ENCODE measurements at regions not wholly inside any gene's neighbourhood (a gene's known extent, or its start where the extent isn't known, plus 50 kb on each side); places are given as distances from the start of the nearest gene placed in this dataset.

GRCh38 chr6:80468398-80468797, 361.9 kb downstream of the BCKDHB start:
- intact Hi-C loops (cut with DNase I): no loop called here
- H3K27me3 ChIP-seq: no peaks in the 10 kb centered on the region
- no peak overlapping the region for H3K4me3 ChIP-seq
- no peak overlapping the region for H3K9ac ChIP-seq (ENCODE audit: low read depth in 2 of 2, low read length in 2 of 2)
- TF ChIP-seq CTCF (IDR thresholded peaks at IDR 0.05): no peak
- H3K9me3 ChIP-seq: no peaks in the 10 kb centered on the region
- H3K4me1 ChIP-seq: no peaks in the 10 kb centered on the region
- no peak overlapping the region for H3K27ac ChIP-seq
- no peaks in the 10 kb centered on the region for H3K36me3 ChIP-seq
- DNase-seq: no peak

- H3K27ac ChIP-seq: no peak overlapping the region
- no peak for TF ChIP-seq CTCF (IDR thresholded peaks at IDR 0.05)
- H3K9ac ChIP-seq (ENCODE audit: low read depth in 2 of 2, low read length in 2 of 2): no peak overlapping the region
- intact Hi-C loops (cut with DNase I): no loop called here
- DNase-seq: no peak
- H3K36me3 ChIP-seq: no peaks in the 10 kb centered on the region
- no peaks in the 10 kb centered on the region for H3K27me3 ChIP-seq
- no peak overlapping the region for H3K4me3 ChIP-seq
- H3K9me3 ChIP-seq: no peaks in the 10 kb centered on the region
- no peaks in the 10 kb centered on the region for H3K4me1 ChIP-seq
These were observed 360.9 kb downstream of the BCKDHB start for GRCh38 chr6:80467408-80467807.

GRCh38 chr6:80466981-80467380, 360.5 kb downstream of the BCKDHB start:
- no peak for TF ChIP-seq CTCF (IDR thresholded peaks at IDR 0.05)
- Histone ChIP-seq H3K27ac (no peak overlapping the region), H3K27me3 (no peaks in the 10 kb centered on the region), H3K9me3 (no peaks in the 10 kb centered on the region), H3K36me3 (no peaks in the 10 kb centered on the region), H3K4me1 (no peaks in the 10 kb centered on the region), H3K4me3 (no peak overlapping the region), H3K9ac (ENCODE audit: low read depth in 2 of 2, low read length in 2 of 2) (no peak overlapping the region)
- intact Hi-C loops (cut with DNase I): no loop called here
- DNase-seq: no peak

- no peak for DNase-seq
- H3K4me1 ChIP-seq: no peaks in the 10 kb centered on the region
- no peaks in the 10 kb centered on the region for H3K27me3 ChIP-seq
- H3K27ac ChIP-seq: no peak overlapping the region
- H3K9me3 ChIP-seq: no peaks in the 10 kb centered on the region
- no peak overlapping the region for H3K9ac ChIP-seq (ENCODE audit: low read depth in 2 of 2, low read length in 2 of 2)
- no peak overlapping the region for H3K4me3 ChIP-seq
- no peaks in the 10 kb centered on the region for H3K36me3 ChIP-seq
- TF ChIP-seq CTCF (IDR thresholded peaks at IDR 0.05): no peak
- intact Hi-C loops (cut with DNase I): no loop called here
These were observed 359.0 kb downstream of the BCKDHB start for GRCh38 chr6:80465513-80465912.

GRCh38 chr6:80464901-80465300, 358.4 kb downstream of the BCKDHB start:
- DNase-seq: no peak
- no peak overlapping the region for H3K9ac ChIP-seq (ENCODE audit: low read depth in 2 of 2, low read length in 2 of 2)
- H3K36me3 ChIP-seq: no peaks in the 10 kb centered on the region
- no peak for TF ChIP-seq CTCF (IDR thresholded peaks at IDR 0.05)
- intact Hi-C loops (cut with DNase I): no loop called here
- H3K27me3 ChIP-seq: no peaks in the 10 kb centered on the region
- no peaks in the 10 kb centered on the region for H3K9me3 ChIP-seq
- H3K27ac ChIP-seq: no peak overlapping the region
- H3K4me3 ChIP-seq: no peak overlapping the region
- no peaks in the 10 kb centered on the region for H3K4me1 ChIP-seq

- H3K9me3 ChIP-seq: no peaks in the 10 kb centered on the region
- H3K27ac ChIP-seq: no peak overlapping the region
- no peak for DNase-seq
- intact Hi-C loops (cut with DNase I): no loop called here
- H3K4me1 ChIP-seq: no peaks in the 10 kb centered on the region
- no peak overlapping the region for H3K9ac ChIP-seq (ENCODE audit: low read depth in 2 of 2, low read length in 2 of 2)
- no peaks in the 10 kb centered on the region for H3K27me3 ChIP-seq
- H3K36me3 ChIP-seq: no peaks in the 10 kb centered on the region
- no peak overlapping the region for H3K4me3 ChIP-seq
- no peak for TF ChIP-seq CTCF (IDR thresholded peaks at IDR 0.05)
These were observed 356.7 kb downstream of the BCKDHB start for GRCh38 chr6:80463197-80463596.
